RWPE1 (cell line): ENCODE measurements at regions not wholly inside any gene's neighbourhood (a gene's known extent, or its start where the extent isn't known, plus 50 kb on each side); places are given as distances from the start of the nearest gene placed in this dataset.

ENCODE experiments used
- CTCF ChIA-PET: fragments of 350-600 bp; sonication (Branson Sonifier 250); formaldehyde crosslinking; extraction: SDS; loops from one replicate; lab custom pipeline; 2021; lab: Yijun Ruan, JAX
- POLR2A ChIA-PET: fragments of 400-600 bp; formaldehyde crosslinking; extraction: SDS; loops from one replicate; lab custom pipeline; 2020; ENCODE audit warnings: antibody characterized with exemption; ENCODE audit not compliant: low non-redundant PET; lab: Yijun Ruan, JAX
- DNase-seq: peaks from one replicate; pipeline ENCODE4 v3.0.0; 2012; ENCODE audit warnings: low spot score
- H3K27ac ChIP-seq: fragments of 450-650 bp; 2 replicates; pipeline ENCODE4 v1.5.1; 2017
- CTCF ChIP-seq: fragments of 450-650 bp; conservative IDR thresholded peaks from 2 replicates; pipeline ENCODE4 v1.5.1; 2017; ENCODE audit warnings: low read depth, mild to moderate bottlenecking

- ChIA-PET POLR2A (no interaction called here), CTCF (no interaction called here)
- no peak for DNase-seq
- H3K27ac ChIP-seq = no peak overlapping the region
- no peak for TF ChIP-seq CTCF
These were observed 91.2 kb upstream of the POT1 start for GRCh38 chr7:125020801-125021200.

GRCh38 chr7:125010540-125010939 is 80.9 kb upstream of the POT1 start:
- ChIA-PET POLR2A (no interaction called here), CTCF (no interaction called here)
- no peak overlapping the region for H3K27ac ChIP-seq
- no peak for DNase-seq
- TF ChIP-seq CTCF = no peak

GRCh38 chr7:124996778-124997177 is 67.2 kb upstream of the POT1 start:
- TF ChIP-seq CTCF = no peak
- H3K27ac ChIP-seq = no peak overlapping the region
- POLR2A ChIA-PET = no interaction called here
- DNase-seq = no peak
- CTCF ChIA-PET = interaction anchor here (0.6 kb wide), 1 partner anchor 10 kb away, joined by 4 read pairs; no protein-coding TSS in a partner anchor

GRCh38 chr7:124992851-124993562 is 63.4 kb upstream of the POT1 start:
- DNase-seq = peak; percentile 46
- CTCF ChIA-PET = no interaction called here

GRCh38 chr7:124989911-124990310 is 60.3 kb upstream of the POT1 start:
- H3K27ac ChIP-seq = no peak overlapping the region
- DNase-seq = no peak
- ChIA-PET POLR2A (no interaction called here), CTCF (no interaction called here)
- TF ChIP-seq CTCF = no peak

More at GRCh38 chr7:124992851-124993562, 63.4 kb upstream of the POT1 start:
- no peak overlapping the region for H3K27ac ChIP-seq
- POLR2A ChIA-PET = no interaction called here
- TF ChIP-seq CTCF = no peak
